Panc1 (cell line): ENCODE measurements at regions not wholly inside any gene's neighbourhood (a gene's known extent, or its start where the extent isn't known, plus 50 kb on each side); places are given as distances from the start of the nearest gene placed in this dataset.

Experiments
- ATAC-seq: fragments of 200-7000 bp; cut with Tn5 transposase; 2 replicates; pipeline ENCODE4 v1.9.1; 2020; ENCODE audit warnings: mild to moderate bottlenecking, moderate library complexity
- BruUV-seq: library from RNA; stranded (reverse); fragments of 400-500 nt; replicated peaks from 2 replicates; lab custom pipeline; 2021; lab: Mats Ljungman, UMichigan
- CTCF ChIA-PET: fragments of 300-600 bp; sonication (Branson Sonifier 250); formaldehyde crosslinking; loops from one replicate; lab custom pipeline; 2022; ENCODE audit warnings: antibody characterized with exemption; lab: Charles Lee
- POLR2A ChIA-PET: fragments of 300-600 bp; sonication (Branson Sonifier 250); formaldehyde crosslinking; loops from one replicate; lab custom pipeline; 2022; ENCODE audit warnings: antibody characterized with exemption; lab: Charles Lee
- DNase-seq: peaks from one replicate; pipeline ENCODE4 v3.0.0-alpha.2; 2010; ENCODE audit warnings: low read depth, low spot score
- H3K27ac ChIP-seq: 2 replicates; pipeline ENCODE4 v1.5.1; 2011; ENCODE audit warnings: mild to moderate bottlenecking, low read length, inconsistent platforms
- H3K27me3 ChIP-seq: fragments of 200-500 bp; sonication (Bioruptor generic); 2 replicates; pipeline ENCODE4 v1.6.0; 2014; ENCODE audit warnings: low read length, inconsistent platforms; ENCODE audit not compliant: control insufficient read depth, insufficient read depth
- H3K36me3 ChIP-seq: fragments of 200-500 bp; sonication (Bioruptor generic); 2 replicates; pipeline ENCODE4 v1.5.1; 2014; ENCODE audit warnings: inconsistent platforms, mild to moderate bottlenecking, low read length, moderate library complexity; ENCODE audit not compliant: control insufficient read depth, insufficient read depth
- H3K4me1 ChIP-seq: 2 replicates; pipeline ENCODE4 v1.5.1; 2011; ENCODE audit warnings: inconsistent platforms, mild to moderate bottlenecking, low read length, moderate library complexity; ENCODE audit not compliant: control insufficient read depth, insufficient read depth
- H3K4me3 ChIP-seq, 2 experiments: 2 replicates each; pipeline ENCODE4 v1.5.1; 2011 to 2012; ENCODE audit warnings: low read depth in 2 of 2, low read length in 2 of 2, mild to moderate bottlenecking in 2 of 2, inconsistent platforms in 1 of 2, moderate library complexity in 1 of 2
- H3K9me3 ChIP-seq: fragments of 200-500 bp; sonication (Bioruptor generic); 2 replicates; pipeline ENCODE4 v1.5.1; 2014; ENCODE audit warnings: low read depth, mild to moderate bottlenecking, inconsistent platforms, low read length, moderate library complexity; ENCODE audit not compliant: control insufficient read depth, insufficient read depth
- CTCF ChIP-seq: fragments of 450-650 bp; IDR thresholded peaks from 2 replicates; pipeline ENCODE4 v1.5.1; 2017; ENCODE audit warnings: mild to moderate bottlenecking
- POLR2AphosphoS5 ChIP-seq: IDR thresholded peaks from 2 replicates; pipeline ENCODE4 v1.6.1; 2012; ENCODE audit warnings: mild to moderate bottlenecking, low read depth, low read length, moderate library complexity
- REST ChIP-seq, 2 experiments: IDR thresholded peaks; 2 replicates each; pipeline ENCODE4 v1.6.1; 2011 to 2012; ENCODE audit warnings: low read depth in 2 of 2, control low read depth in 1 of 2, low read length in 1 of 2, mild to moderate bottlenecking in 1 of 2, moderate library complexity in 1 of 2; ENCODE audit not compliant: insufficient read depth in 1 of 2
- SIN3A ChIP-seq: IDR thresholded peaks from 2 replicates; pipeline ENCODE4 v1.6.1; 2012; ENCODE audit warnings: low read depth, mild to moderate bottlenecking, low read length, moderate library complexity, borderline replicate concordance; ENCODE audit not compliant: insufficient read depth
- TCF7L2 ChIP-seq: IDR thresholded peaks from 2 replicates; pipeline ENCODE4 v1.6.1; 2011; ENCODE audit warnings: mild to moderate bottlenecking, low read depth, low read length, inconsistent platforms
- in situ Hi-C: cut with HindIII; loops from 2 replicates; pipeline ENCODE4 v1.10.0; 2016; ENCODE audit warnings: low sequenced_read_pairs, low pct_unique_long_range_greater_than_20kb
- intact Hi-C: fragments of 100-400 bp; cut with micrococcal nuclease; formaldehyde crosslinking; loops from one replicate; pipeline ENCODE4 v1.10.0; 2022; ENCODE audit not compliant: unreplicated experiment

GRCh38 chr2:216781709-216782108 is 78.2 kb downstream of the TNP1 start:
- BruUV-seq, result no TSS peak
- Histone ChIP-seq H3K27me3 (no peaks in the 10 kb centered on the region), H3K36me3 (no peaks in the 10 kb centered on the region), H3K4me1 (no peaks in the 10 kb centered on the region), H3K9me3 (no peaks in the 10 kb centered on the region), H3K27ac (no peak overlapping the region), H3K4me3 (no peak overlapping the region)
- intact Hi-C loops, result no loop called here
- DNase-seq (no peak), ATAC-seq (no peak)
- ChIA-PET POLR2A (no interaction called here), CTCF (no interaction called here)
- no peak for TF ChIP-seq REST (IDR thresholded peaks at IDR 0.05; ENCODE audit: insufficient read depth in 1 of 2, low read depth in 2 of 2, low read length in 1 of 2)
- TF ChIP-seq POLR2AphosphoS5, result no peak
- no peak for TF ChIP-seq CTCF
- TF ChIP-seq TCF7L2, result no peak
- TF ChIP-seq SIN3A, result no peak
- in situ Hi-C loops, result no loop called here

- intact Hi-C loops, result no loop called here
Observed at GRCh38 chr2:216780843-216781242, 79.0 kb downstream of the TNP1 start.

More at GRCh38 chr2:216780843-216781242, 79.0 kb downstream of the TNP1 start:
- Histone ChIP-seq H3K27me3 (no peaks in the 10 kb centered on the region), H3K9me3 (no peaks in the 10 kb centered on the region), H3K36me3 (no peaks in the 10 kb centered on the region), H3K27ac (no peak overlapping the region), H3K4me3 (no peak overlapping the region), H3K4me1 (no peaks in the 10 kb centered on the region)
- ATAC-seq, result no peak
- BruUV-seq, result no TSS peak
- TF ChIP-seq SIN3A (no peak), POLR2AphosphoS5 (no peak), REST (IDR thresholded peaks at IDR 0.05; ENCODE audit: insufficient read depth in 1 of 2, low read depth in 2 of 2, low read length in 1 of 2) (no peak), TCF7L2 (no peak), CTCF (no peak)
- POLR2A ChIA-PET, result no interaction called here
- DNase-seq, result no peak
- in situ Hi-C loops, result no loop called here
- CTCF ChIA-PET, result no interaction called here
